SK-MEL-5 (cell line): ENCODE measurements at regions not wholly inside any gene's neighbourhood (a gene's known extent, or its start where the extent isn't known, plus 50 kb on each side); places are given as distances from the start of the nearest gene placed in this dataset.
"Not testable (repeated sequence)": the region's sequence is repeated elsewhere in the genome, so short reads cannot be mapped to it uniquely, and the experiment has no call there.

Experiments
- DNase-seq: peaks from one replicate; pipeline ENCODE4 v3.0.0-alpha.2; 2016; ENCODE audit warnings: low read depth, low spot score
- in situ Hi-C: cut with HindIII; loops from 2 replicates; pipeline ENCODE4 v1.10.0; 2016; ENCODE audit warnings: low sequenced_read_pairs, high pct_unique_total_duplicates, low pct_unique_long_range_greater_than_20kb

- DNase-seq: no peak
- in situ Hi-C loops: no loop called here
These were observed 1064.4 kb downstream of the UQCRFS1 start for GRCh38 chr19:28148554-28148953.

- in situ Hi-C loops: no loop called here
- DNase-seq: no peak
These were observed 1070.7 kb downstream of the UQCRFS1 start for GRCh38 chr19:28142258-28142657.

GRCh38 chr19:28140201-28140600 is 1072.8 kb downstream of the UQCRFS1 start:
- DNase-seq: no peak
- in situ Hi-C loops: no loop called here

GRCh38 chr19:28137772-28138171 is 1075.2 kb downstream of the UQCRFS1 start:
- in situ Hi-C loops: no loop called here
- DNase-seq: no peak

- in situ Hi-C loops: no loop called here
- no peak for DNase-seq
These were observed 1076.2 kb downstream of the UQCRFS1 start for GRCh38 chr19:28136796-28137195.

GRCh38 chr19:28135825-28136224 is 1077.1 kb downstream of the UQCRFS1 start:
- in situ Hi-C loops: no loop called here
- no peak for DNase-seq

GRCh38 chr19:28134311-28134710 is 1078.6 kb downstream of the UQCRFS1 start:
- DNase-seq: no peak
- in situ Hi-C loops: no loop called here

GRCh38 chr19:28130881-28131280 is 1082.1 kb downstream of the UQCRFS1 start:
- in situ Hi-C loops, DNase-seq: not testable (repeated sequence)

GRCh38 chr19:28130066-28130511 is 1082.9 kb downstream of the UQCRFS1 start:
- DNase-seq: no peak
- in situ Hi-C loops: no loop called here

- in situ Hi-C loops: no loop called here
- no peak for DNase-seq
These were observed 1084.6 kb downstream of the UQCRFS1 start for GRCh38 chr19:28128341-28128740.

- DNase-seq: no peak
- in situ Hi-C loops: no loop called here
These were observed 1086.6 kb downstream of the UQCRFS1 start for GRCh38 chr19:28126135-28126898.

GRCh38 chr19:28122734-28123133 is 1090.2 kb downstream of the UQCRFS1 start:
- DNase-seq: no peak
- in situ Hi-C loops: no loop called here

GRCh38 chr19:28118235-28118634 is 1094.7 kb downstream of the UQCRFS1 start:
- in situ Hi-C loops: no loop called here
- no peak for DNase-seq

- in situ Hi-C loops: no loop called here
- DNase-seq: no peak
These were observed 1095.8 kb downstream of the UQCRFS1 start for GRCh38 chr19:28117143-28117542.

- in situ Hi-C loops, DNase-seq: not testable (repeated sequence)
These were observed 1096.6 kb downstream of the UQCRFS1 start for GRCh38 chr19:28116379-28116778.

GRCh38 chr19:28103921-28104320 is 1109.0 kb downstream of the UQCRFS1 start:
- no peak for DNase-seq
- in situ Hi-C loops: no loop called here

GRCh38 chr19:28084659-28085157 is 1128.2 kb downstream of the UQCRFS1 start:
- DNase-seq, in situ Hi-C loops: not testable (repeated sequence)

- no peak for DNase-seq
- in situ Hi-C loops: no loop called here
These were observed 1136.3 kb downstream of the UQCRFS1 start for GRCh38 chr19:28076628-28077027.

GRCh38 chr19:28075229-28075628 is 1137.7 kb downstream of the UQCRFS1 start:
- in situ Hi-C loops: no loop called here
- no peak for DNase-seq
